Spinal cord (tissue), 9 donors: ENCODE measurements at regions not wholly inside any gene's neighbourhood (a gene's known extent, or its start where the extent isn't known, plus 50 kb on each side); places are given as distances from the start of the nearest gene placed in this dataset.

Experiments used
- DNase-seq, 6 donors: peaks; one replicate each; pipeline versions ENCODE4 v3.0.0 to v3.0.0-alpha.2; 2013 to 2015; ENCODE audit warnings: low spot score in 6 of 6, low read depth in 4 of 6
- H3K27ac ChIP-seq: one replicate; pipeline ENCODE4 v1.5.1; 2013; ENCODE audit warnings: low read depth, low read length, control low read depth
- H3K27me3 ChIP-seq: one replicate; pipeline ENCODE4 v1.6.1; 2013; ENCODE audit warnings: low read length; ENCODE audit not compliant: control insufficient read depth, insufficient read depth
- H3K36me3 ChIP-seq: one replicate; pipeline ENCODE4 v1.6.1; 2013; ENCODE audit warnings: low read length; ENCODE audit not compliant: control insufficient read depth, insufficient read depth
- H3K4me1 ChIP-seq: one replicate; pipeline ENCODE4 v1.6.1; 2013; ENCODE audit warnings: low read length; ENCODE audit not compliant: control insufficient read depth, insufficient read depth
- H3K4me3 ChIP-seq: one replicate; pipeline ENCODE4 v1.5.1; 2013; ENCODE audit warnings: low read depth, low read length, control low read depth
- H3K9me3 ChIP-seq: one replicate; pipeline ENCODE4 v1.6.1; 2013; ENCODE audit warnings: low read length; ENCODE audit not compliant: control insufficient read depth, insufficient read depth
- WGBS: methylation state at CpG from one replicate; pipeline ENCODE4 v1.1.5; 2013; ENCODE audit warnings: missing lambda C conversion rate; ENCODE audit not compliant: insufficient coverage; 5-methylcytosine and 5-hydroxymethylcytosine counted together
- donor health status: healthy.

- no peak for DNase-seq
- Histone ChIP-seq H3K27me3 (no peaks in the 10 kb centered on the region), H3K36me3 (no peaks in the 10 kb centered on the region), H3K4me3 (no peak overlapping the region), H3K4me1 (peaks cover 12% of the 10 kb centered on the region), H3K9me3 (no peaks in the 10 kb centered on the region), H3K27ac (no peak overlapping the region)
- WGBS: 82% methylated on average over 13 of the region's 16 CpGs
Observed at GRCh38 chr13:111423168-111423785, 102.8 kb downstream of the TEX29 start.

- H3K4me3 ChIP-seq: no peak overlapping the region
- DNase-seq: no peak
- H3K36me3 ChIP-seq: no peaks in the 10 kb centered on the region
- peaks cover 12% of the 10 kb centered on the region for H3K4me1 ChIP-seq
- H3K27ac ChIP-seq: no peak overlapping the region
- 88% methylated on average over 17 of the region's 21 CpGs for WGBS
- no peaks in the 10 kb centered on the region for H3K27me3 ChIP-seq
- H3K9me3 ChIP-seq: no peaks in the 10 kb centered on the region
Observed at GRCh38 chr13:111424134-111424533, 103.7 kb downstream of the TEX29 start.

GRCh38 chr13:111425326-111425725 lies 104.9 kb downstream of the TEX29 start:
- Histone ChIP-seq H3K4me3 (no peak overlapping the region), H3K27ac (no peak overlapping the region), H3K27me3 (no peaks in the 10 kb centered on the region), H3K9me3 (no peaks in the 10 kb centered on the region), H3K4me1 (peaks cover 12% of the 10 kb centered on the region), H3K36me3 (no peaks in the 10 kb centered on the region)
- DNase-seq: no peak
- 94% methylated on average over 8 of the region's 8 CpGs for WGBS

- Histone ChIP-seq H3K36me3 (no peaks in the 10 kb centered on the region), H3K4me1 (peaks cover 6% of the 10 kb centered on the region), H3K27ac (no peak overlapping the region), H3K9me3 (no peaks in the 10 kb centered on the region), H3K4me3 (no peak overlapping the region), H3K27me3 (peaks cover 4% of the 10 kb centered on the region)
- 19% methylated on average over 10 of the region's 12 CpGs for WGBS
- peak in 2 of 6 donors; percentile 48 to 67 for DNase-seq
Observed at GRCh38 chr13:111429064-111429558, 108.7 kb downstream of the TEX29 start.

- DNase-seq: peak in 1 of 6 donors; percentile 79
- WGBS: 83% methylated on average over 1 of the region's 3 CpGs
- H3K27me3 ChIP-seq: peaks cover 6% of the 10 kb centered on the region
Observed at GRCh38 chr13:111431206-111431605, 110.8 kb downstream of the TEX29 start.

GRCh38 chr13:111434578-111435159 lies 114.2 kb downstream of the TEX29 start:
- H3K27me3 ChIP-seq: peaks cover 6% of the 10 kb centered on the region
- no peaks in the 10 kb centered on the region for H3K36me3 ChIP-seq
- H3K4me3 ChIP-seq: no peak overlapping the region
- no peaks in the 10 kb centered on the region for H3K9me3 ChIP-seq
- DNase-seq: no peak
- peaks cover 11% of the 10 kb centered on the region for H3K4me1 ChIP-seq
- 57% methylated on average over 3 of the region's 3 CpGs for whole genome bisulfite sequencing
- H3K27ac ChIP-seq: no peak overlapping the region

More at GRCh38 chr13:111431206-111431605, 110.8 kb downstream of the TEX29 start:
- Histone ChIP-seq H3K36me3 (no peaks in the 10 kb centered on the region), H3K4me3 (no peak overlapping the region), H3K9me3 (no peaks in the 10 kb centered on the region), H3K27ac (no peak overlapping the region), H3K4me1 (peaks cover 6% of the 10 kb centered on the region)

- Histone ChIP-seq H3K27me3 (peaks cover 2% of the 10 kb centered on the region), H3K4me1 (peaks cover 12% of the 10 kb centered on the region), H3K9me3 (no peaks in the 10 kb centered on the region), H3K36me3 (no peaks in the 10 kb centered on the region), H3K27ac (no peak overlapping the region), H3K4me3 (no peak overlapping the region)
- no peak for DNase-seq
- 83% methylated on average over 10 of the region's 11 CpGs for WGBS
Observed at GRCh38 chr13:111436446-111436845, 116.0 kb downstream of the TEX29 start.

GRCh38 chr13:111437417-111437816 lies 117.0 kb downstream of the TEX29 start:
- peaks cover 12% of the 10 kb centered on the region for H3K4me1 ChIP-seq
- 93% methylated on average over 10 of the region's 11 CpGs for WGBS
- no peaks in the 10 kb centered on the region for H3K36me3 ChIP-seq
- no peak overlapping the region for H3K27ac ChIP-seq
- H3K4me3 ChIP-seq: no peak overlapping the region
- no peaks in the 10 kb centered on the region for H3K9me3 ChIP-seq
- peaks cover 2% of the 10 kb centered on the region for H3K27me3 ChIP-seq
- DNase-seq: no peak

- Histone ChIP-seq H3K4me1 (peaks cover 12% of the 10 kb centered on the region), H3K9me3 (no peaks in the 10 kb centered on the region), H3K4me3 (no peak overlapping the region), H3K27me3 (peaks cover 2% of the 10 kb centered on the region), H3K27ac (no peak overlapping the region), H3K36me3 (no peaks in the 10 kb centered on the region)
- no peak for DNase-seq
- WGBS: 89% methylated on average over 26 of the region's 26 CpGs
Observed at GRCh38 chr13:111437856-111438547, 117.6 kb downstream of the TEX29 start.
